ENCODE measurements at regions not wholly inside any gene's neighbourhood (a gene's known extent, or its start where the extent isn't known, plus 50 kb on each side); places are given as distances from the start of the nearest gene placed in this dataset.

DNA sequence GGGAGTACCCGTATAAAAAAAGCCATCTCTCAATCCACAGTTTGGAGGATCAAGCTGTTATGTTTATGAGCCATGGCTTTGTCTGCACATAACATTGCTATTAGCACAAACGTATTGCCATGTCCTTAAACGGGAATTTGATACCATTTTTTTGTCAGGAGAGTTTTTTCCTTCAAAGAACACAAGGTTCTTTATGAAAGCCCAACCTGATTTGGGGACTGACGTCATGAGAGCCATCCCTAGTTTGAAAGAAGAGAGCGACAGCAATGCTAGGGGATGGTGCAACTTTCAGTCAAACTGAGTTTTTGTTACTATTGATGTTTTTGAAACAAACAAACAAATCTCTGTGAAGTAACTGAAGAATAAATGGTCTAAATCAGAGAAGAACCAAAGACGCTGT, 376.6 kb downstream of the EIPR1 start:
- no peak for ATAC-seq (ENCODE audit: low FRiP score)
- no peak for TF ChIP-seq CTCF (IDR thresholded peaks at IDR 0.05)
- DNase-seq (ENCODE audit: low spot score) = no peak

- no peak for ATAC-seq (ENCODE audit: low FRiP score)
- DNase-seq (ENCODE audit: low spot score) = no peak
- TF ChIP-seq CTCF (IDR thresholded peaks at IDR 0.05) = no peak
These were observed 377.5 kb downstream of the EIPR1 start for GRCh38 chr2:3000125-3000524.

DNA sequence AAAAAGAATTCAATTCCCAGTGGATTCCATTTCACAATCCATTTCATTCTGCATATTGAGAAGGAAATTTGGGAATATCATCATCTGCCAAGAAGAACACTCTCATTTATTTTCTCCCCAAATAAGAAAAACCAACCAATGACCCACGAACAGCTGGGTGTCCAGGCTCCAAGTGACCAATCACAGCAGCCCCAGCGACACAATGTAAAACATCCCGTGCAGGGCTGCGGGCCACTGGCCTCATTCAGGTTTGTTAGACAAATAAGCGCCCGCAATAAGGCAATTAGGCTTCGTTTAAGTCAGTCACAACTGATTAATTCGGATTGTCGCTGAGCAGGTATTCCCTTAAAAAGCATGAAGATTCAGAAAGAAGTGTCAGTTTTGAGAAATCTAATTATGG, 378.6 kb downstream of the EIPR1 start:
- ATAC-seq (ENCODE audit: low FRiP score) = no peak
- no peak for TF ChIP-seq CTCF (IDR thresholded peaks at IDR 0.05)
- no peak for DNase-seq (ENCODE audit: low spot score)

GRCh38 chr2:2993172-2993692, 384.4 kb downstream of the EIPR1 start:
- no peak for TF ChIP-seq CTCF (IDR thresholded peaks at IDR 0.05)
- ATAC-seq (ENCODE audit: low FRiP score) = no peak
- DNase-seq (ENCODE audit: low spot score) = no peak

DNA sequence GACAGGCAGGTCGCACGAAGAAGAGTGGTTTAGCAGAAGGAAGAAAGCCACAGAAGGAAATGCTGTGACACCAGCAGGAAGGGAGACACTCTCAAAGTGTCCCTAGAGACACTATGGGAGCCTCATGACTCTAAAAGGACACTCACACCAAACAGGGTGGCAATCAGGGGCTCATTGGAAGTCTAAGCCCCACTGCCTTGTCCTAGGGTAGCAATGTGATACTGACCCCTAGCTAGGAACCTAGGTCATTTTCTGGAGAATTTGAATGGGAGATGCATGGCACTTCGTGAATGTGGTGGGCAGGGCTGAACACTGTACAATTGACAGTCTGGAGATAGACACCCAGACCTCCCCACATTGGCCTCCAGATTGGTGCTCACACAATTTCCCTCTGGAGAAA, 385.0 kb downstream of the EIPR1 start:
- no peak for DNase-seq (ENCODE audit: low spot score)
- TF ChIP-seq CTCF (IDR thresholded peaks at IDR 0.05) = no peak
- ATAC-seq (ENCODE audit: low FRiP score) = no peak

- ATAC-seq (ENCODE audit: low FRiP score) (no peak), DNase-seq (ENCODE audit: low spot score) (no peak)
- no peak for TF ChIP-seq CTCF (IDR thresholded peaks at IDR 0.05)
These were observed 392.6 kb downstream of the EIPR1 start for GRCh38 chr2:2985020-2985419.

- ATAC-seq (ENCODE audit: low FRiP score) (no peak), DNase-seq (ENCODE audit: low spot score) (no peak)
- no peak for TF ChIP-seq CTCF (IDR thresholded peaks at IDR 0.05)
These were observed 396.6 kb downstream of the EIPR1 start for GRCh38 chr2:2981000-2981399.
